ENCODE measurements at regions not wholly inside any gene's neighbourhood (a gene's known extent, or its start where the extent isn't known, plus 50 kb on each side); places are given as distances from the start of the nearest gene placed in this dataset.

DNA sequence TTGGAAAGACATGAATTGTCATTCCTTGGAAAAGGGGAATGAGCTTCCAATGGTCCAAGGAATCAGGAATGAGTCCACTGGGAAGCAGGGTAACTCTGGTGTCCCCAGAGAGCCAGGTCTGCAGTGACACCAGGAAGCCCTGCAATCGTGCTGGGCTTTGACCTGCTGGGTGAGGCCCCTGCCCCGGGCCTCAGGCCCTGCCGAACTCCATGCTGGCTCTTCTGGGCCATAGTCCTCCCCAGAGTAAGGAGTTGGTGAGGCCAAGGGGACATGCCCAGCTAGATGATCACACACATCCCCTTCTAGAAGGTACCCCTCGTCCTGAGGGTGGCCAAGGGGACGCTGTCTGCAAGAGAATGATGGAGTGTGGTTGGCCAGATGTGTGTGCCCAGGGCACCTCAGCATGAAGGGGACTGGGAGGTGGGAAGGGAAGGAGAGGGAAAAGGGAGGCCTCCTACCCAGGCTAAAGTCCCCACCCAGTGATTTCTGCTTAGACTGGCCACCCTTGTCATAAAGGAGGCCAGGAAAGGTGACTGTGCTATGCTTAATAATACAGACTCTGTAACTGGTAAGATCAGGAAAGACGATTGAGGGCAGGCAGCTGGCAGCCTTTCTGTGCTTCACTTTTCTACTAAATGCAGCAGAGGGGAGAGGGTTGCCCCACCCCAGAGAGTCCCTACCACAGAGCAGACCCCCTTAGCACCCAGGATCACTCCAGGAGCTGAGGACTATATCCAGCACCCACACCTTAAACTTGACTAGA lies 119.3 kb downstream of the SNX5 start:
- H3K9me3 ChIP-seq, result no peaks in the 10 kb centered on the region
- intact Hi-C loops (cut with DNase I; ENCODE audit: low total_unique reads), result no loop called here

DNA sequence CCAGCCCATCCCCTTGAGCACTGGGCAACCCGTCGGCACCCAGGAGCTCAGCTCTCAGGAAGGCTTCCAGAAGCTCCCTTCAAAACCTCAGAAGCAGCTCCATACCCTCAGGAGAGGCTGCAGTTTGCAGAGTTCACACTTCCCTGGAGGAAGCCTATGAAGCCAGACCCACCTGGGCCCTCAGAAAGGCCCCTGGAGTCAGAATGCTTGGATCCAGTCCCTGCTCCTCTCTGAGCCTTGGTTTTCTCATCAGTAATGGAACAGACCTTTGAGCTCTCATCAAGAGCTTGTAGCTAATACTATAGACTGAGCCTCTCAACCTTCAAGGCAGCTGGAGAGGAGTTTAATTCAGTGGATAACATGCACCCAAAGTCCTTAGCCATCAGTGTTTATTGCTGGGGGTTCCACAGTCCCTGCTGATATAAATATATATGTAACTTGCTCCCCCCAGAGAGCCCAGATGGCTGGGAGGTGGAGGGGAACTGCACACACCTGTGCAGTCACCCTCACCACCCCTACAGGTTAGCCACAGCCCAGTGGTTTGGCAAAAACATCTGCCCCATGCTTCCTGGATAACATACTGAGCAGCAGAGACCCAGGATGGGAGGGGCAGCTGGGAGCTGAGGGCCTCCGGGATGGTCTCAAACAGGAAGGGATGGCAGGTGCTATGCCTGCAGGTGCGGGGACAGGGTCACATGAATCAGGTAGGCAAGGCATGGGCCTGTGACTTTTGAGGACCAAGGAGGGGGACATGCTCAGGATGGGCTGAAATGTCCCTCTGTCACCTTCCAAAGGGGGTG lies 120.1 kb downstream of the SNX5 start:
- no peaks in the 10 kb centered on the region for H3K9me3 ChIP-seq
- H3K36me3 ChIP-seq (ENCODE audit: low read depth, missing control alignments), result no peaks in the 10 kb centered on the region
- H3K27me3 ChIP-seq, result no peaks in the 10 kb centered on the region
- no peak overlapping the region for H3K27ac ChIP-seq
- intact Hi-C loops (cut with DNase I; ENCODE audit: low total_unique reads), result no loop called here
- DNase-seq, result no peak
- H3K4me3 ChIP-seq, result no peak overlapping the region
- TF ChIP-seq, protein P1, sequence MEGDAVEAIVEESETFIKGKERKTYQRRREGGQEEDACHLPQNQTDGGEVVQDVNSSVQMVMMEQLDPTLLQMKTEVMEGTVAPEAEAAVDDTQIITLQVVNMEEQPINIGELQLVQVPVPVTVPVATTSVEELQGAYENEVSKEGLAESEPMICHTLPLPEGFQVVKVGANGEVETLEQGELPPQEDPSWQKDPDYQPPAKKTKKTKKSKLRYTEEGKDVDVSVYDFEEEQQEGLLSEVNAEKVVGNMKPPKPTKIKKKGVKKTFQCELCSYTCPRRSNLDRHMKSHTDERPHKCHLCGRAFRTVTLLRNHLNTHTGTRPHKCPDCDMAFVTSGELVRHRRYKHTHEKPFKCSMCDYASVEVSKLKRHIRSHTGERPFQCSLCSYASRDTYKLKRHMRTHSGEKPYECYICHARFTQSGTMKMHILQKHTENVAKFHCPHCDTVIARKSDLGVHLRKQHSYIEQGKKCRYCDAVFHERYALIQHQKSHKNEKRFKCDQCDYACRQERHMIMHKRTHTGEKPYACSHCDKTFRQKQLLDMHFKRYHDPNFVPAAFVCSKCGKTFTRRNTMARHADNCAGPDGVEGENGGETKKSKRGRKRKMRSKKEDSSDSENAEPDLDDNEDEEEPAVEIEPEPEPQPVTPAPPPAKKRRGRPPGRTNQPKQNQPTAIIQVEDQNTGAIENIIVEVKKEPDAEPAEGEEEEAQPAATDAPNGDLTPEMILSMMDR (IDR thresholded peaks at IDR 0.05), result no peak
- TF ChIP-seq POLR2A (IDR thresholded peaks at IDR 0.05), result no peak
- WGBS, 2 donors, result 83 to 86% methylated on average over 2 to 4 of the region's 4 CpGs
- peaks cover 10% of the 10 kb centered on the region for H3K4me1 ChIP-seq

More for the DNA sequence above, 119.3 kb downstream of the SNX5 start:
- TF ChIP-seq, protein P1 (IDR thresholded peaks at IDR 0.05), result no peak
- no peak for TF ChIP-seq POLR2A (IDR thresholded peaks at IDR 0.05)
- Histone ChIP-seq H3K4me3 (no peak overlapping the region), H3K36me3 (ENCODE audit: low read depth, missing control alignments) (no peaks in the 10 kb centered on the region), H3K4me1 (peaks cover 6% of the 10 kb centered on the region), H3K27ac (no peak overlapping the region), H3K27me3 (no peaks in the 10 kb centered on the region)
- no peak for DNase-seq
- 88 to 97% methylated on average over 5 to 6 of the region's 6 CpGs for WGBS, 2 donors

DNA sequence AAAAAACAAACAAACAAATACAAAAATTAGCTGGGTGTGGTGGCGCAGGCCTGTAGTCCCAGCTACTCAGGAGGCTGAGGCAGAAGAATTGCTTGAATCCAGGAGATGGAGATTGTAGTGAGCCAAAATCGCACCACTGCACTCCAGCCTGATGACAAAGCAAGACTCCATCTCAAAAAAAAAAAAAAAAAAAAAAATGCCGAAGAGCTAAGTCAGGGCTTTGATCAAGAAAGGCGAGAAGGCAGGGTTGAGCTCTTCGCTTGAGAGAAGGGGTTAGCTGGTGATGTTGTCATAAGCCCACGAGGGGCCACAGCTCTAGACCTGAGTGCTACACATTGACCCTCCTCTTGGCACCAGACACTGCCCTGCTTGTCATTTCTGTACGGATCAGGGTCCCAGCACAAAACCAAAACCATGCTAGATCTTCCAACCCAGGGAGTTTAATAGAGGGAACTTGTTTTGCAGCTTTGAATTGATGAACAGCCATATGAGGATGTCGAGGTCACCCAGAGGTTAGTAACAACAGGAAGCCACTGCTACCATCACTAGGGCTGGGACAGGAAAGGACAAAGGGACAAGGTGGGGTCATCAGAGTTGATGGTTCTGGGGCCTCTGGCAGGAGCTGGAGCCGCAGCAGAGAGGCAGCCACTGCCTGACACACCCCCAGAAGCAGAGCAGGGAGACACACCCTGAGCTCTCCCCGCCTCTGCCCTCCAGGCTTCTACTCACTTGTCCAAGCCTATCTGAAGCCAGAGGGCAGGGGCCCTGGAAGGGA lies 122.7 kb downstream of the SNX5 start:
- no peak overlapping the region for H3K27ac ChIP-seq
- intact Hi-C loops (cut with DNase I; ENCODE audit: low total_unique reads), result no loop called here
- no peak for TF ChIP-seq POLR2A (IDR thresholded peaks at IDR 0.05)
- TF ChIP-seq, protein P1 (IDR thresholded peaks at IDR 0.05), result no peak
- H3K4me3 ChIP-seq, result no peak overlapping the region
- H3K27me3 ChIP-seq, result no peaks in the 10 kb centered on the region
- H3K36me3 ChIP-seq (ENCODE audit: low read depth, missing control alignments), result no peaks in the 10 kb centered on the region
- 87% methylated on average over 10 of the region's 10 CpGs for WGBS, 2 donors
- no peak for DNase-seq
- H3K4me1 ChIP-seq, result peaks cover 21% of the 10 kb centered on the region
- H3K9me3 ChIP-seq, result no peaks in the 10 kb centered on the region

DNA sequence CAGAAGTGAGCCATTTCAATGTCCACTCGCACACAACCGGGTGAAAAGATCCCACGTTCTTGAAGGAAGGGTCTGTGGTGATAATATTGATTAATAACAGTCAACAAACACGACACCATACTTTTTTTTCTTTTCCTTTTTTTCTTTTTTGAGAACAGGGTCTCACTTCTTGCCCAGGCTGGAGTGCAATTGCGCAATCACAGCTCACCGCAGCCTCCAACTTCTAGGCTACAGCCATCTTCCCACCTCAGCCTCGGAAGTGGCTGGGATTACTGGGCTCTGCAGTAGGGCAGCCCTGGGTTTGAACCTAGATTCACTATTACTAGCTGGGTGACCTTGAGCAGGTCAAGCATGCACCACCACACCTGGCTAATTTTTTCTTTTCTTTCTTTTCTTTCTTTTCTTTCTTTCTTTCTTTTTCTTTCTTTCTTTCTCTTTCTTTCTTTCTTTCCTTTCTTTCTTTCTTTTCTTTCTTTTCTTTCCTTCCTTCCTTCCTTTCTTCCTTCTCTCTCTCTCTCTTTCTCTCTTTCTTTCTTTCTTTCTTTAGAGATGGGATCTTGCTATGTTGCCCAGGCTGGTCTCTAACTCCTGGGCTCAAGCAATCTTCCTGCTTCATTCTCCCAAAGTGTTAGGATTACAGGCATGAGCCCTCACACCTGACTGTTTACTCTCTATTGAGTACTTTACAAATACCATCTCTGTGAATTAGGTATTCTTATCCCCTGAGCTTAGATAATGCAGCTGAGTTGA lies 123.9 kb downstream of the SNX5 start:
- Histone ChIP-seq H3K4me3 (no peak overlapping the region), H3K27me3 (no peaks in the 10 kb centered on the region), H3K9me3 (no peaks in the 10 kb centered on the region), H3K4me1 (peaks cover 15% of the 10 kb centered on the region), H3K36me3 (ENCODE audit: low read depth, missing control alignments) (no peaks in the 10 kb centered on the region), H3K27ac (no peak overlapping the region)
- intact Hi-C loops (cut with DNase I; ENCODE audit: low total_unique reads), result no loop called here
- DNase-seq, result no peak
- TF ChIP-seq, protein P1 (IDR thresholded peaks at IDR 0.05), result no peak
- no peak for TF ChIP-seq POLR2A (IDR thresholded peaks at IDR 0.05)
- 90 to 95% methylated on average over 7 of the region's 7 CpGs for WGBS, 2 donors

Data from testis (tissue), 2 donors.